ENCODE measurements at regions not wholly inside any gene's neighbourhood (a gene's known extent, or its start where the extent isn't known, plus 50 kb on each side); places are given as distances from the start of the nearest gene placed in this dataset.
A peak's percentile ranks its signal among the peaks of the same experiment; 100 is the strongest.

DNA sequence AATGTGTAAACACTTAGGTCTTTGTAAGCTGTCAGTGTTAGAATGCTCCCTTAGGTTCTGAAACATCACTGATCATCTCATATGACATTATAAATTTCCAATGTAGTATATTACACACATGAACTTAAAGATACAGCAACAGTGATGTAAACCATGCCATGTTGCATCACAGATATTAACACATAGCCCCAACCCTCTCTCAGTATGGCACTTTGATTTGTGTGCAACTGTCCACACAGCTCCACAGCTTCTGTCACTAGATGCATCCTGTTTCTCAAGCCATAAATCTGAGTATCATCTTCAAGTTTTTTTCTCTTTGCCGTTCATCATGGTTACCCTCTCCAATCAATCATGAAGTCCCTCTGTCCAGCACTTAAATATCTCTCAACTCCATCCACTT is 69.2 kb upstream of the LRP1B start:
- Mint-ChIP-seq H3K9me3 (ENCODE audit: unreplicated experiment) (peaks cover 3% of the 10 kb centered on the region), H3K27ac (ENCODE audit: unreplicated experiment) (no peak overlapping the region), H3K27me3 (ENCODE audit: unreplicated experiment) (no peaks in the 10 kb centered on the region), H3K4me1 (ENCODE audit: unreplicated experiment) (no peaks in the 10 kb centered on the region), H3K4me3 (ENCODE audit: unreplicated experiment) (no peak overlapping the region), H3K36me3 (ENCODE audit: unreplicated experiment) (no peaks in the 10 kb centered on the region)
- TF ChIP-seq, protein P1, sequence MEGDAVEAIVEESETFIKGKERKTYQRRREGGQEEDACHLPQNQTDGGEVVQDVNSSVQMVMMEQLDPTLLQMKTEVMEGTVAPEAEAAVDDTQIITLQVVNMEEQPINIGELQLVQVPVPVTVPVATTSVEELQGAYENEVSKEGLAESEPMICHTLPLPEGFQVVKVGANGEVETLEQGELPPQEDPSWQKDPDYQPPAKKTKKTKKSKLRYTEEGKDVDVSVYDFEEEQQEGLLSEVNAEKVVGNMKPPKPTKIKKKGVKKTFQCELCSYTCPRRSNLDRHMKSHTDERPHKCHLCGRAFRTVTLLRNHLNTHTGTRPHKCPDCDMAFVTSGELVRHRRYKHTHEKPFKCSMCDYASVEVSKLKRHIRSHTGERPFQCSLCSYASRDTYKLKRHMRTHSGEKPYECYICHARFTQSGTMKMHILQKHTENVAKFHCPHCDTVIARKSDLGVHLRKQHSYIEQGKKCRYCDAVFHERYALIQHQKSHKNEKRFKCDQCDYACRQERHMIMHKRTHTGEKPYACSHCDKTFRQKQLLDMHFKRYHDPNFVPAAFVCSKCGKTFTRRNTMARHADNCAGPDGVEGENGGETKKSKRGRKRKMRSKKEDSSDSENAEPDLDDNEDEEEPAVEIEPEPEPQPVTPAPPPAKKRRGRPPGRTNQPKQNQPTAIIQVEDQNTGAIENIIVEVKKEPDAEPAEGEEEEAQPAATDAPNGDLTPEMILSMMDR (IDR thresholded peaks at IDR 0.05) = no peak
- DNase-seq (ENCODE audit: extremely low spot score, unreplicated experiment) = no peak

DNA sequence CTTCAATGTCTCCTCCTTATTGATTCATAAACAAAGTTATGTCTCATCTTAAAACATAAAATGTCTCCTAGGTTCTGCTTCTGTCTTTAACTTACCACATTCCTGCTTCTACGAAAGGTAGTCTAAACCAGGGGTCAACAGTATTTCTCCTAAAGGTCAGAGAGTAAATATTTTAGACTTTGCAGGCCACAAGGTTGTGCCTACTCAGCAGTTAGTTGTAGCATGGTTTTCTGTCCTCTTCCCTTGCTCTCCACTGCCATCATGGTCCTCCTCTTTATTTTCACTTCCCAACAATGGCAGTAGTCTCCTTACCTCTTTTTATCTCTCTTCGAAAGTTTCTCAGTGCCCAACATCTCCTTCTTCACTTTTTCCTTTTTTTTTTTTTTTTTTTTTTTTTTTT is 68.3 kb upstream of the LRP1B start:
- Mint-ChIP-seq H3K36me3 (ENCODE audit: unreplicated experiment) (no peaks in the 10 kb centered on the region), H3K4me1 (ENCODE audit: unreplicated experiment) (no peaks in the 10 kb centered on the region), H3K27me3 (ENCODE audit: unreplicated experiment) (no peaks in the 10 kb centered on the region), H3K9me3 (ENCODE audit: unreplicated experiment) (peaks cover 3% of the 10 kb centered on the region), H3K27ac (ENCODE audit: unreplicated experiment) (no peak overlapping the region), H3K4me3 (ENCODE audit: unreplicated experiment) (no peak overlapping the region)
- TF ChIP-seq, protein P1 (IDR thresholded peaks at IDR 0.05) = no peak
- no peak for DNase-seq (ENCODE audit: extremely low spot score, unreplicated experiment)

DNA sequence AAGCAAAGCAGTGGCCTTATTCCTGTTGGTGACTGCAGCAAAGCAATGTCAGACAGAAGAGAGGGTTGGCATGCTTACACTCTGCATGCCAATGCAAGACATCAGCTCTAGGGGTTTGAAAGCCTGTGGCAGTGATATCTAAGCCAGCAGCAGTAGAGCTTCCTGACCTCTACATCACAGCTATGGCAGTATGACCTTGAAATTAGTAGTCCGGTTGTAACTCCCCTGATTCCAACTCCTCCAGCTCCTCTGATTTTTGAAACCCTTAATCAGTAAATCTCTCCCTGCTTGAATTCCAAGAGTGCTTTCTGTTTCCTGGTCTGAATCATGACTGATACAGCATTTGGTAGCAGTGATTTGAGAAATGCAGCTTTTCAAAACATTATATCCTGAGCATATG is 60.0 kb upstream of the LRP1B start:
- Mint-ChIP-seq H3K4me1 (ENCODE audit: unreplicated experiment) (peaks cover 36% of the 10 kb centered on the region), H3K9me3 (ENCODE audit: unreplicated experiment) (no peaks in the 10 kb centered on the region), H3K27ac (ENCODE audit: unreplicated experiment) (peak overlapping the region; percentile 51), H3K4me3 (ENCODE audit: unreplicated experiment) (no peak overlapping the region), H3K27me3 (ENCODE audit: unreplicated experiment) (no peaks in the 10 kb centered on the region), H3K36me3 (ENCODE audit: unreplicated experiment) (peaks cover 2% of the 10 kb centered on the region)
- TF ChIP-seq, protein P1 (IDR thresholded peaks at IDR 0.05) = no peak
- no peak for DNase-seq (ENCODE audit: extremely low spot score, unreplicated experiment)

DNA sequence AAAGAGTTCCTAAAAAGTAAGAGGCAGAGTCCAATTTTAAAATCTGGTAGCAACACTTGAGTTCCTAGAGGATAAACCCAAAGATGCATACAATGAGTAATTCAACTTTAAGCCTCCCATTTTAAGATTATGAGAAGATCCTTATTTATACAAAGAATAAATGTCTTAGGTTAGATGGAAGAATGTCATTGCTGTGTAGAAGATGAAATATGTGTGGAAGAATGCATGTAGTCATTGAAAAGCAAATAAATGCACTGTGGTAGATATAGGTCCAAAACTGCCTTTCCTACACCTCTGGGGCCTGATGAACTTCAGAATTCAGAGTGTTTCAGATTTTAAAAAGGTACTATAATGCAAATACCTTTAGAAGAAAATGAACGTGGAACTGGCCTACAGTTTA is 58.7 kb upstream of the LRP1B start:
- Mint-ChIP-seq H3K4me1 (ENCODE audit: unreplicated experiment) (peaks cover 47% of the 10 kb centered on the region), H3K27me3 (ENCODE audit: unreplicated experiment) (no peaks in the 10 kb centered on the region), H3K9me3 (ENCODE audit: unreplicated experiment) (no peaks in the 10 kb centered on the region), H3K36me3 (ENCODE audit: unreplicated experiment) (peaks cover 2% of the 10 kb centered on the region), H3K4me3 (ENCODE audit: unreplicated experiment) (no peak overlapping the region), H3K27ac (ENCODE audit: unreplicated experiment) (no peak overlapping the region)
- TF ChIP-seq, protein P1 (IDR thresholded peaks at IDR 0.05) = no peak
- no peak for DNase-seq (ENCODE audit: extremely low spot score, unreplicated experiment)

DNA sequence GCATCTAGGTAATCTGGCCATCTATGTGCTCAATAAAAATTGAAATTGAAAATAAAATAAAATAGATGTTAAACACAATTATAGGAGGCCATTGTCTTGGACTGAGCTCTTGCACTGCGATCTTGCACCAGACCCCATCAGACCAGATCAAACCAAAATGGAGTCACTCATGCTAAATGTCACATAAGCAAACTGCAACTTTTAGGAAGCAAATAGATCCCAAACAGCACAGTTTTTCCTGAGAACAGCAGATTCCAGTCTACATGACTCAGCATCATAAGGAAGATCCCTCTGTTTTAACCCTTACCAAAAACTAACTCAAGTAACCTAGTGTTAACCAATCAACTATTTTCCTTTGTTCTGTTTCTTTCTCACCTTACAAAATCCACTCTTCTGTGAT is 57.7 kb upstream of the LRP1B start:
- H3K36me3 Mint-ChIP-seq (ENCODE audit: unreplicated experiment) = peaks cover 2% of the 10 kb centered on the region
- DNase-seq (ENCODE audit: extremely low spot score, unreplicated experiment) = no peak
- H3K27me3 Mint-ChIP-seq (ENCODE audit: unreplicated experiment) = no peaks in the 10 kb centered on the region
- no peaks in the 10 kb centered on the region for H3K9me3 Mint-ChIP-seq (ENCODE audit: unreplicated experiment)
- H3K4me3 Mint-ChIP-seq (ENCODE audit: unreplicated experiment) = no peak overlapping the region
- TF ChIP-seq, protein P1 (IDR thresholded peaks at IDR 0.05) = no peak
- peaks cover 47% of the 10 kb centered on the region for H3K4me1 Mint-ChIP-seq (ENCODE audit: unreplicated experiment)
- no peak overlapping the region for H3K27ac Mint-ChIP-seq (ENCODE audit: unreplicated experiment)
